HCT116 (cell line): ENCODE measurements at regions not wholly inside any gene's neighbourhood (a gene's known extent, or its start where the extent isn't known, plus 50 kb on each side); places are given as distances from the start of the nearest gene placed in this dataset.

ENCODE experiments used
- ATAC-seq: fragments of 200-7000 bp; cut with Tn5 transposase; 2 replicates; pipeline ENCODE4 v1.9.1; 2020; ENCODE audit warnings: mild to moderate bottlenecking, moderate library complexity
- BruUV-seq: library from RNA; stranded (reverse); fragments of 400-500 nt; replicated peaks from 2 replicates; lab custom pipeline; 2021; lab: Mats Ljungman, UMichigan
- CTCF ChIA-PET: fragments of 300-600 bp; sonication (Branson Sonifier 250); formaldehyde crosslinking; loops from one replicate; lab custom pipeline; 2021; ENCODE audit warnings: antibody characterized with exemption; lab: Charles Lee
- POLR2A ChIA-PET: fragments of 300-600, 350-600 bp; sonication (Branson Sonifier 250); formaldehyde crosslinking; loops from one replicate; lab custom pipeline; 2021; ENCODE audit warnings: antibody characterized with exemption; lab: Charles Lee
- RAD21 ChIA-PET, 2 experiments: fragments of 300-600 bp; sonication (Branson Sonifier 250); formaldehyde crosslinking; loops; one replicate each; lab custom pipeline; 2023; ENCODE audit warnings: low total read pairs in 2 of 2; ENCODE audit not compliant: uncharacterized antibody in 2 of 2, unreplicated experiment in 2 of 2, low non-redundant PET in 1 of 2; lab: Charles Lee
- DNase-seq: peaks from one replicate; pipeline ENCODE4 v3.0.0-alpha.2; 2010; ENCODE audit warnings: low read depth, low spot score
- H2AFZ ChIP-seq: fragments of 200-600 bp; shearing (Covaris generic), sonication (generic); 2 replicates; pipeline ENCODE4 v1.6.1; 2017; ENCODE audit warnings: low read depth, mixed run types, mixed read lengths, antibody characterized with exemption, low read length; ENCODE audit not compliant: poor library complexity, severe bottlenecking
- H3K27ac ChIP-seq: 2 replicates; pipeline ENCODE4 v1.5.1; 2012; ENCODE audit warnings: low read depth, low read length
- H3K27me3 ChIP-seq: fragments of 200-600 bp; sonication (generic); 2 replicates; pipeline ENCODE4 v1.6.1; 2016; ENCODE audit warnings: mixed run types, low read length, mixed read lengths; ENCODE audit not compliant: insufficient read depth
- H3K36me3 ChIP-seq, 2 experiments: fragments of 200-500 bp in 1 of 2; fragments of 200-600 bp in 1 of 2; sonication (Bioruptor generic) in 1 of 2; sonication (generic) in 1 of 2; 2 replicates each; pipeline versions ENCODE4 v1.5.1 to v1.6.1; 2014 to 2016; ENCODE audit warnings: low read length in 2 of 2, inconsistent platforms in 1 of 2, mixed read lengths in 1 of 2, mixed run types in 1 of 2; ENCODE audit not compliant: insufficient read depth in 2 of 2, control insufficient read depth in 1 of 2
- H3K4me1 ChIP-seq, 2 experiments: fragments of 200-600 bp in 1 of 2; sonication (generic) in 1 of 2; 2 replicates each; pipeline versions ENCODE4 v1.5.1 to v1.6.1; 2012 to 2017; ENCODE audit warnings: low read length in 2 of 2, inconsistent platforms in 1 of 2, mild to moderate bottlenecking in 1 of 2, mixed read lengths in 1 of 2, mixed run types in 1 of 2, moderate library complexity in 1 of 2; ENCODE audit not compliant: insufficient read depth in 2 of 2, control insufficient read depth in 1 of 2
- H3K4me2 ChIP-seq: fragments of 200-600 bp; sonication (generic); 2 replicates; pipeline ENCODE4 v1.6.1; 2017; ENCODE audit warnings: mixed run types, low read length, mixed read lengths
- H3K4me3 ChIP-seq, 2 experiments: fragments of 200-600 bp in 1 of 2; sonication (generic) in 1 of 2; replicated peaks in 1 of 2; 2 replicates each; pipeline ENCODE4 v1.5.1; 2011 to 2016; ENCODE audit warnings: low read length in 2 of 2, control low read depth in 1 of 2, low read depth in 1 of 2, mild to moderate bottlenecking in 1 of 2, mixed read lengths in 1 of 2, mixed run types in 1 of 2
- H3K79me2 ChIP-seq: fragments of 200-600 bp; sonication (generic); 2 replicates; pipeline ENCODE4 v1.6.1; 2017; ENCODE audit warnings: mild to moderate bottlenecking, mixed run types, low read length, moderate library complexity, mixed read lengths; ENCODE audit not compliant: insufficient read depth
- H3K9ac ChIP-seq: fragments of 200-600 bp; sonication (generic); 2 replicates; pipeline ENCODE4 v1.6.1; 2016; ENCODE audit warnings: low read length, mixed read lengths
- H3K9me2 ChIP-seq: fragments of 200-600 bp; sonication (generic), shearing (Covaris generic); 2 replicates; pipeline ENCODE4 v1.6.1; 2017; ENCODE audit warnings: mixed run types, mild to moderate bottlenecking, moderate library complexity; ENCODE audit not compliant: insufficient read depth
- H3K9me3 ChIP-seq, 2 experiments: fragments of 200-500 bp in 1 of 2; fragments of 200-600 bp in 1 of 2; sonication (Bioruptor generic) in 1 of 2; sonication (generic) in 1 of 2; 2 replicates each; pipeline ENCODE4 v1.6.1; 2014 to 2017; ENCODE audit warnings: low read length in 2 of 2, mixed read lengths in 2 of 2, inconsistent platforms in 1 of 2, low read depth in 1 of 2, mild to moderate bottlenecking in 1 of 2, mixed run types in 1 of 2, moderate library complexity in 1 of 2; ENCODE audit not compliant: control insufficient read depth in 1 of 2, insufficient read depth in 1 of 2
- H4K20me1 ChIP-seq: fragments of 200-600 bp; sonication (generic), shearing (Covaris generic); 2 replicates; pipeline ENCODE4 v1.6.1; 2017; ENCODE audit warnings: mixed run types, mild to moderate bottlenecking, moderate library complexity; ENCODE audit not compliant: insufficient read depth
- CEBPB ChIP-seq: IDR thresholded peaks from 2 replicates; pipeline ENCODE4 v1.6.1; 2012; ENCODE audit warnings: low read depth
- CTCF ChIP-seq, 3 experiments: fragments of 200-600 bp in 1 of 3; sonication (generic) in 1 of 3; IDR thresholded peaks in 2 of 3; conservative IDR thresholded peaks in 1 of 3; 2 replicates each; pipeline ENCODE4 v1.5.1; 2012 to 2017; ENCODE audit warnings: low read depth in 2 of 3, low read length in 2 of 3, antibody characterized with exemption in 1 of 3, borderline replicate concordance in 1 of 3, control low read depth in 1 of 3, mild to moderate bottlenecking in 1 of 3, mixed read lengths in 1 of 3, mixed run types in 1 of 3, moderate library complexity in 1 of 3; ENCODE audit not compliant: insufficient read depth in 1 of 3
- EZH2 ChIP-seq: fragments of 200-600 bp; sonication (generic); IDR thresholded peaks from 2 replicates; pipeline ENCODE4 v1.6.1; 2017; ENCODE audit warnings: antibody characterized with exemption, mixed run types
- FOSL1 ChIP-seq: IDR thresholded peaks from 2 replicates; pipeline ENCODE4 v1.6.1; 2012; ENCODE audit warnings: low read depth
- JUND ChIP-seq: IDR thresholded peaks from 2 replicates; pipeline ENCODE4 v1.6.1; 2012
- POLR2A ChIP-seq: IDR thresholded peaks from 2 replicates; pipeline ENCODE4 v1.7.0; 2011; ENCODE audit warnings: borderline replicate concordance; ENCODE audit not compliant: insufficient read depth, insufficient read length; ENCODE audit errors: extremely low read depth
- POLR2AphosphoS5 ChIP-seq: IDR thresholded peaks from 2 replicates; pipeline ENCODE4 v1.6.1; 2011; ENCODE audit warnings: mild to moderate bottlenecking, low read depth, low read length, moderate library complexity
- RAD21 ChIP-seq: IDR thresholded peaks from 2 replicates; pipeline ENCODE4 v1.6.1; 2012; ENCODE audit warnings: low read depth, mild to moderate bottlenecking
- REST ChIP-seq: IDR thresholded peaks from 2 replicates; pipeline ENCODE4 v1.6.1; 2012; ENCODE audit warnings: low read depth
- SIN3A ChIP-seq: IDR thresholded peaks from 2 replicates; pipeline ENCODE4 v1.6.1; 2012; ENCODE audit warnings: low read depth
- SP1 ChIP-seq: IDR thresholded peaks from 2 replicates; pipeline ENCODE4 v1.6.1; 2012; ENCODE audit warnings: low read depth
- SRF ChIP-seq: IDR thresholded peaks from 2 replicates; pipeline ENCODE4 v1.6.1; 2012; ENCODE audit warnings: low read depth
- TCF7L2 ChIP-seq: IDR thresholded peaks from 2 replicates; pipeline ENCODE4 v1.7.0; 2011; ENCODE audit warnings: borderline replicate concordance, inconsistent platforms; ENCODE audit not compliant: insufficient read depth, insufficient read length; ENCODE audit errors: extremely low read depth
- YY1 ChIP-seq: IDR thresholded peaks from 2 replicates; pipeline ENCODE4 v1.6.1; 2011; ENCODE audit warnings: low read length, low read depth, moderate library complexity, mild to moderate bottlenecking; ENCODE audit not compliant: insufficient replicate concordance; ENCODE audit errors: extremely low read depth
- ZFX ChIP-seq: fragments of 450-650 bp; IDR thresholded peaks from 2 replicates; pipeline ENCODE4 v1.6.1; 2017
- ZNF274 ChIP-seq: fragments of 200-500 bp; sonication (Bioruptor generic); IDR thresholded peaks from 2 replicates; pipeline ENCODE4 v1.6.1; 2014; ENCODE audit warnings: mild to moderate bottlenecking, low read depth, low read length, inconsistent platforms
- intact Hi-C: fragments of 100-400 bp; cut with micrococcal nuclease; formaldehyde crosslinking; loops from 2 replicates; pipeline ENCODE4 v1.10.0; 2022
- TF ChIP-seq, protein P1 (sequence below): IDR thresholded peaks from 2 replicates; pipeline ENCODE4 v1.6.1; 2012

GRCh38 chr6:122872311-122872710 is 83.3 kb downstream of the SMPDL3A start:
- no peak for TF ChIP-seq CTCF (IDR thresholded peaks at IDR 0.05 in 2 of 3, conservative IDR thresholded peaks at IDR 0.05 in 1 of 3; ENCODE audit: borderline replicate concordance in 1 of 3, insufficient read depth in 1 of 3, low read depth in 2 of 3, low read length in 2 of 3)
- no peak for TF ChIP-seq FOSL1
- no peak for TF ChIP-seq CEBPB
- POLR2A ChIA-PET = no interaction called here
- no peak for ATAC-seq
- no peak overlapping the region for H3K4me3 ChIP-seq
- no peaks in the 10 kb centered on the region for H4K20me1 ChIP-seq
- intact Hi-C loops = no loop called here
- no peaks in the 10 kb centered on the region for H3K9me3 ChIP-seq
- H3K9me2 ChIP-seq = no peaks in the 10 kb centered on the region
- no peak overlapping the region for H3K9ac ChIP-seq
- H3K27ac ChIP-seq = no peak overlapping the region
- H3K4me1 ChIP-seq = 0 out of 4 replicates have a peak, but pooled peaks cover 0 to 4% of the 10 kb centered on the region in 2 experiments
- RAD21 ChIA-PET = no interaction called here
- no peak overlapping the region for H3K4me2 ChIP-seq
- no peak for DNase-seq
- CTCF ChIA-PET = no interaction called here
- peaks cover 32% of the 10 kb centered on the region for H3K27me3 ChIP-seq
- no peaks in the 10 kb centered on the region for H3K36me3 ChIP-seq
- BruUV-seq = no TSS peak
- no peak overlapping the region for H2AFZ ChIP-seq
- H3K79me2 ChIP-seq = no peaks in the 10 kb centered on the region

DNA sequence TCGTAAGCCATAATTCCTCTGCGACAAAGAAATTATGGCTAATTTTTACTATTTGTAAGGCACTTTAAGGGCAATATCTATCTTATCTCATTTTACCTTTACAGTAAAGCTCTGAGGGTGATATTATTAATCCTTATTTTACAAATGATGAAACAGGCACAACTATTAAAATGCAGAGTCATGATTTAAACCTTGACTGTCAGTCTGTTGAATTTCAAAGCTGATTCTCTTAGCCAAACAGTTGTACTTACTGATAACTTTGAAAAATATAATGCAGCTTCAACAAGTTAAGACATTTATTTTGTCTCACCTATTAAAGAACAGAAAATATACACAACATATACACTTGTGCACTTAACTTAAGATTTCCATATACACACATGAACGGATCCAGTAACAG is 88.2 kb downstream of the SMPDL3A start:
- CTCF ChIA-PET = interaction anchor here (1.6 kb wide), 1 partner anchor 8 kb away, joined by 5 read pairs; no protein-coding TSS in a partner anchor
- no peak for ATAC-seq
- intact Hi-C loops = no loop called here
- TF ChIP-seq RAD21 = no peak
- no peak for TF ChIP-seq POLR2AphosphoS5
- TF ChIP-seq EZH2 = no peak
- TF ChIP-seq ZNF274 = no peak
- TF ChIP-seq REST = no peak
- no peak for TF ChIP-seq FOSL1
- TF ChIP-seq ZFX = no peak
- no peak for TF ChIP-seq POLR2A
- no peak for TF ChIP-seq SP1
- TF ChIP-seq YY1 = no peak
- no peak for TF ChIP-seq SIN3A
- no peak for TF ChIP-seq SRF
- TF ChIP-seq JUND = no peak
- TF ChIP-seq, protein P1, sequence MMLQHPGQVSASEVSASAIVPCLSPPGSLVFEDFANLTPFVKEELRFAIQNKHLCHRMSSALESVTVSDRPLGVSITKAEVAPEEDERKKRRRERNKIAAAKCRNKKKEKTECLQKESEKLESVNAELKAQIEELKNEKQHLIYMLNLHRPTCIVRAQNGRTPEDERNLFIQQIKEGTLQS = no peak
- no peak for TF ChIP-seq TCF7L2

More for the DNA sequence above, 88.2 kb downstream of the SMPDL3A start:
- H3K27me3 ChIP-seq = peaks cover 36% of the 10 kb centered on the region
- no peak overlapping the region for H2AFZ ChIP-seq
- H4K20me1 ChIP-seq = no peaks in the 10 kb centered on the region
- no peak overlapping the region for H3K4me2 ChIP-seq
- H3K9ac ChIP-seq = no peak overlapping the region
- no peaks in the 10 kb centered on the region for H3K9me2 ChIP-seq
- no peaks in the 10 kb centered on the region for H3K79me2 ChIP-seq
- H3K4me1 ChIP-seq = 0 out of 4 replicates have a peak, but pooled peaks cover 0 to 1% of the 10 kb centered on the region in 2 experiments
- BruUV-seq = no TSS peak
- H3K36me3 ChIP-seq = no peaks in the 10 kb centered on the region
- H3K4me3 ChIP-seq = no peak overlapping the region
- POLR2A ChIA-PET = no interaction called here
- no peaks in the 10 kb centered on the region for H3K9me3 ChIP-seq
- no peak for DNase-seq
- H3K27ac ChIP-seq = no peak overlapping the region
- RAD21 ChIA-PET = no interaction called here
